PC-3 (cell line): ENCODE measurements at regions not wholly inside any gene's neighbourhood (a gene's known extent, or its start where the extent isn't known, plus 50 kb on each side); places are given as distances from the start of the nearest gene placed in this dataset.

Experiments
- CTCF ChIP-seq: fragments of 300-600 bp; sonication (generic); conservative IDR thresholded peaks from 2 replicates; pipeline ENCODE4 v1.5.1; 2017; ENCODE audit warnings: antibody characterized with exemption, low read depth, mild to moderate bottlenecking, low read length
- EZH2 ChIP-seq: fragments of 300-600 bp; sonication (generic); IDR thresholded peaks from one replicate; pipeline ENCODE4 v1.6.1; 2017; ENCODE audit warnings: antibody characterized with exemption, mild to moderate bottlenecking, low read length; ENCODE audit not compliant: unreplicated experiment
- EZH2phosphoT487 ChIP-seq: fragments of 300-600 bp; sonication (generic); IDR thresholded peaks from 2 replicates; pipeline ENCODE4 v1.6.1; 2018; ENCODE audit warnings: mild to moderate bottlenecking, antibody characterized with exemption, low read length, borderline replicate concordance

- TF ChIP-seq EZH2 (no peak), CTCF (no peak), EZH2phosphoT487 (no peak)
Measured at GRCh38 chr3:30156586-30157498, 449.6 kb upstream of the TGFBR2 start.
